VCaP (cell line): ENCODE measurements at regions not wholly inside any gene's neighbourhood (a gene's known extent, or its start where the extent isn't known, plus 50 kb on each side); places are given as distances from the start of the nearest gene placed in this dataset.

Experiments
- H3K27ac ChIP-seq: fragments of 450-650 bp; 2 replicates; pipeline ENCODE4 v1.5.1; 2017
- TF ChIP-seq, protein P1 (sequence below): fragments of 450-650 bp; conservative IDR thresholded peaks from 2 replicates; pipeline ENCODE4 v1.5.1; 2017; ENCODE audit warnings: mild to moderate bottlenecking, moderate library complexity

- TF ChIP-seq, protein P1, sequence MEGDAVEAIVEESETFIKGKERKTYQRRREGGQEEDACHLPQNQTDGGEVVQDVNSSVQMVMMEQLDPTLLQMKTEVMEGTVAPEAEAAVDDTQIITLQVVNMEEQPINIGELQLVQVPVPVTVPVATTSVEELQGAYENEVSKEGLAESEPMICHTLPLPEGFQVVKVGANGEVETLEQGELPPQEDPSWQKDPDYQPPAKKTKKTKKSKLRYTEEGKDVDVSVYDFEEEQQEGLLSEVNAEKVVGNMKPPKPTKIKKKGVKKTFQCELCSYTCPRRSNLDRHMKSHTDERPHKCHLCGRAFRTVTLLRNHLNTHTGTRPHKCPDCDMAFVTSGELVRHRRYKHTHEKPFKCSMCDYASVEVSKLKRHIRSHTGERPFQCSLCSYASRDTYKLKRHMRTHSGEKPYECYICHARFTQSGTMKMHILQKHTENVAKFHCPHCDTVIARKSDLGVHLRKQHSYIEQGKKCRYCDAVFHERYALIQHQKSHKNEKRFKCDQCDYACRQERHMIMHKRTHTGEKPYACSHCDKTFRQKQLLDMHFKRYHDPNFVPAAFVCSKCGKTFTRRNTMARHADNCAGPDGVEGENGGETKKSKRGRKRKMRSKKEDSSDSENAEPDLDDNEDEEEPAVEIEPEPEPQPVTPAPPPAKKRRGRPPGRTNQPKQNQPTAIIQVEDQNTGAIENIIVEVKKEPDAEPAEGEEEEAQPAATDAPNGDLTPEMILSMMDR: no peak
- no peak overlapping the region for H3K27ac ChIP-seq
These were observed 88.7 kb upstream of the MAP4K3 start for GRCh38 chr2:39525636-39526412.

- TF ChIP-seq, protein P1: no peak
- no peak overlapping the region for H3K27ac ChIP-seq
These were observed 91.6 kb upstream of the MAP4K3 start for GRCh38 chr2:39528701-39529100.

- H3K27ac ChIP-seq: no peak overlapping the region
- TF ChIP-seq, protein P1: no peak
These were observed 92.8 kb upstream of the MAP4K3 start for GRCh38 chr2:39529836-39530235.

GRCh38 chr2:39530411-39530866, 93.4 kb upstream of the MAP4K3 start:
- TF ChIP-seq, protein P1: 0 out of 2 replicates have a peak, but pooled peaks have one; percentile 8
- H3K27ac ChIP-seq: no peak overlapping the region

- H3K27ac ChIP-seq: no peak overlapping the region
- TF ChIP-seq, protein P1: no peak
These were observed 94.2 kb upstream of the MAP4K3 start for GRCh38 chr2:39531220-39531777.

- no peak overlapping the region for H3K27ac ChIP-seq
- TF ChIP-seq, protein P1: no peak
These were observed 95.8 kb upstream of the MAP4K3 start for GRCh38 chr2:39532933-39533332.

DNA sequence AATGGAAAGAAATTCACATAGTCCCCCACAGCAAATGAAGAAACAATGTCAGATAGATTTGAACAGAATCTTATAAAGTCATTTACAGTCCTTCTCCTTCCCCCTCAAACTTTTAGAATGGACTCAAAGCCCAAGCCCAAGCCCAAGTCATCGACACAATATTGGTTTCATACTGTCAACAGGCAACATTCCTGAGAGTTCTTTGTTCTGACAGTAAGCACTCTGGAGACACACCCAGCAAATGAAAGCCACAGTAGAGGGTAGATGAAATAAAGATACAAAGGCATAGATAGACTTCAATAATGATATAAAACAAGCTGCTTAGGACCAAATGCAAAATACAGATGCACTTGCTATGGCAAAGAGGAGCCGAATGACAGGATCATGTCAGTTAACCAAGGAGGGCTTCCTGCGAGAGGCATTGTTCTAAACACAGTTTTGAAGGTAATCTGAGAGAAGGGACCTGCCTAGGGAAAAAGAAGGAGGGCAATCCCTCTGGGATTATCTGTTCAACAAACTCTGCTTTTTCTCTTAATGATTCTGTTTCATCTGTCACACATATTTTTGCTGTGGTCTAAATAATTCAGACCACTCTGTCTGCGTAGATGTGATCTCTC, 97.1 kb upstream of the MAP4K3 start:
- no peak overlapping the region for H3K27ac ChIP-seq
- TF ChIP-seq, protein P1: no peak
